ENCODE measurements at regions not wholly inside any gene's neighbourhood (a gene's known extent, or its start where the extent isn't known, plus 50 kb on each side); places are given as distances from the start of the nearest gene placed in this dataset.

DNA sequence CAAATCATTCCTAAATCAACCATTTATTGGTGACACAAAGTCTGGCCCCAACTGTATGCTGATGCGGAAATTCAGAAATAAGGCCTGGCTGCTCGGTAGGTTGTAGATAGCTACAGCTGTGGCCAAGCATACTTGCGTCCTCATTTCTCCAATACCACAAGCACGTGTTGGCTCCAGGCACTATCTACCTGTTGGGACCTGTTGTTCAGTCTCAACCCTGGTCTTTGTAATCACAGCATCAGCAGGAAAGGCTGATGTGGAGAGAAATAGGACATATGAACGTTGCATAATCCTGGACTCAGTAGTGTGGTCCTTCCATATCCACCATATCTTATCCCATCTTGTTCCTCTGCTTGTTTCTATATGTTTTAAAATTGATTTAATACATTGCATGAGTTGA lies 212.6 kb downstream of the PMAIP1 start:
- DNase-seq (ENCODE audit: extremely low read depth, insufficient read length), result no peak
- TF ChIP-seq, protein P1, sequence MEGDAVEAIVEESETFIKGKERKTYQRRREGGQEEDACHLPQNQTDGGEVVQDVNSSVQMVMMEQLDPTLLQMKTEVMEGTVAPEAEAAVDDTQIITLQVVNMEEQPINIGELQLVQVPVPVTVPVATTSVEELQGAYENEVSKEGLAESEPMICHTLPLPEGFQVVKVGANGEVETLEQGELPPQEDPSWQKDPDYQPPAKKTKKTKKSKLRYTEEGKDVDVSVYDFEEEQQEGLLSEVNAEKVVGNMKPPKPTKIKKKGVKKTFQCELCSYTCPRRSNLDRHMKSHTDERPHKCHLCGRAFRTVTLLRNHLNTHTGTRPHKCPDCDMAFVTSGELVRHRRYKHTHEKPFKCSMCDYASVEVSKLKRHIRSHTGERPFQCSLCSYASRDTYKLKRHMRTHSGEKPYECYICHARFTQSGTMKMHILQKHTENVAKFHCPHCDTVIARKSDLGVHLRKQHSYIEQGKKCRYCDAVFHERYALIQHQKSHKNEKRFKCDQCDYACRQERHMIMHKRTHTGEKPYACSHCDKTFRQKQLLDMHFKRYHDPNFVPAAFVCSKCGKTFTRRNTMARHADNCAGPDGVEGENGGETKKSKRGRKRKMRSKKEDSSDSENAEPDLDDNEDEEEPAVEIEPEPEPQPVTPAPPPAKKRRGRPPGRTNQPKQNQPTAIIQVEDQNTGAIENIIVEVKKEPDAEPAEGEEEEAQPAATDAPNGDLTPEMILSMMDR (IDR thresholded peaks at IDR 0.05; ENCODE audit: insufficient read depth, low read length, poor library complexity, severe bottlenecking), result no peak
- Histone ChIP-seq H3K27me3 (replicated peaks; ENCODE audit: control insufficient read depth, insufficient read depth, low read length) (no peaks in the 10 kb centered on the region), H3K4me3 (replicated peaks; ENCODE audit: low read depth, low read length) (no peak overlapping the region), H3K36me3 (ENCODE audit: control insufficient read depth, insufficient read depth, low read length) (no peaks in the 10 kb centered on the region)

DNA sequence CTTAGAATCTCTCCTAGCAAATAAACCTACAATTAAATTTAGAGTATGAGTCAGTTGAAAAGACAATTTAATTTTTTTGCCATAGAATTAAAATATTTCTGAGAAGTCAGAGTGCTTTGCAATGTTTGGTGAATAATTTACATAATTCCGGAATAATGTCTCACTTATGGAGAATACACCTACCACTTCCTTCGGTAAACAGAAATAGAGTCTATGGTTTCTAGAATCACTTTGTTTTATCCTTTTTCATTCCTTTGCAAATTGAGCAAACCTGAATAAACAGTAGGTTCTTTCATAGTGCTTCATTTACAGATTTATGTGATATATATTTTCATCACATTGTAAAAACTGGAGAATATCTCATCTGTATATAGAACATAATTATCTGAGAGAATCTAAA lies 211.7 kb downstream of the PMAIP1 start:
- TF ChIP-seq, protein P1 (IDR thresholded peaks at IDR 0.05; ENCODE audit: insufficient read depth, low read length, poor library complexity, severe bottlenecking), result no peak
- Histone ChIP-seq H3K36me3 (ENCODE audit: control insufficient read depth, insufficient read depth, low read length) (no peaks in the 10 kb centered on the region), H3K27me3 (replicated peaks; ENCODE audit: control insufficient read depth, insufficient read depth, low read length) (no peaks in the 10 kb centered on the region), H3K4me3 (replicated peaks; ENCODE audit: low read depth, low read length) (no peak overlapping the region)
- DNase-seq (ENCODE audit: extremely low read depth, insufficient read length), result no peak

DNA sequence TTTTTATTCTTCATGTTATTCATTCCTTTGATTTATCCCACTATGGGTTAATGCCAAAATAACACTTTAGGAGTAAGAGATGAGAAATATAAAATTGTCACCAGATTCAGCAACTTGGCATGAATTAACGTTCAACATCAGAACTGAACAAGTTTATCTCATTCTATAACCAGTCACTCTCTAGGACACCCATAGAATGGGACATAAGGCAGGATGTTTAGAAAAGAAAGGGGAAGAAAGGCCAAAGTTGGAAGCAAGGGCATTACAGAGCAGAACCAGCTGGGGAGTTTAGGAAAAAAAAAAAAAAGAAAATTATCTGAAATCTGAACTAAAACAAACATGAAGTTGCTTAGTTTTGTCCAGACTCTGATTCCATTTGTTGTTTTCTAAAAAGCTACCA lies 211.0 kb downstream of the PMAIP1 start:
- H3K4me3 ChIP-seq (replicated peaks; ENCODE audit: low read depth, low read length), result no peak overlapping the region
- H3K36me3 ChIP-seq (ENCODE audit: control insufficient read depth, insufficient read depth, low read length), result no peaks in the 10 kb centered on the region
- TF ChIP-seq, protein P1 (IDR thresholded peaks at IDR 0.05; ENCODE audit: insufficient read depth, low read length, poor library complexity, severe bottlenecking), result no peak
- no peak for DNase-seq (ENCODE audit: extremely low read depth, insufficient read length)
- H3K27me3 ChIP-seq (replicated peaks; ENCODE audit: control insufficient read depth, insufficient read depth, low read length), result no peaks in the 10 kb centered on the region

DNA sequence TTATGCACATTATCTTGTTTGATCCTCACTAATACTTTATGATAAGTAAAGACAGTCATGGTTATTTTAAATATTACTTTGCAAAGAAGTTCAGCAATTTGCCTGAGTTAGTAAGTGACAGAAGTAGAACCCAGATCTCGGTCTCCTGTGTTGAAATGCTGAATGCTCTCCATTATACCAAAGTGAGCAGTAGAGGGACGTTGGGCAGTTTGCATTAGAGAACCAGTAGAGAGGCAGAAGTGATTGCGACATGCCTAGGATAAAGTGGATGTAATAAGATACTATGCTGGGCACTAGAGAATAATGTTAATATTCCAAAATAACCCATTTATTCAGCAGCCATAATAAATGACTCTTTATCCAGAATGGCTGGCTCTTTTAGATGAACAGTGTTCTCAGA lies 201.0 kb downstream of the PMAIP1 start:
- TF ChIP-seq, protein P1 (IDR thresholded peaks at IDR 0.05; ENCODE audit: insufficient read depth, low read length, poor library complexity, severe bottlenecking), result no peak

DNA sequence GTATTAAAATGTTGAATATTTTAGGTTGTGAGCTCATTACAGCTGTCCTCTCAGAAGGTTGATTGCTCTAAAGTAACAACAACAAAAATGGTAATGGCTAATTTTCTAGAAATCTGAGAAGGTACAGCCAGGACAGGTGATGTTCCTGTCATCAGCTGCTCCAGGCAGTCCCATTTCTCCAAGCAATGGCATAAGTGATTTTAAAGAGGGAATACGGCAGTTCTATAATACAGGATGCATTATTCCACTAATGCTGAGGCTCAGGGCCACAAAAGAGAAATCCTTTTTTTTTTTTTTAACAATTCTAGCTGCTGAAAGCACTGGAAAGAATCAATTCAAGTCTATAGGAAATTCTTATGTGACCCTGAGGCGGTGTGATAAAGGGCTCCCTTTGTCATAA lies 199.9 kb downstream of the PMAIP1 start:
- no peak for DNase-seq (ENCODE audit: extremely low read depth, insufficient read length)

More for the DNA sequence above, 201.0 kb downstream of the PMAIP1 start:
- H3K4me3 ChIP-seq (replicated peaks; ENCODE audit: low read depth, low read length), result no peak overlapping the region
- H3K27me3 ChIP-seq (replicated peaks; ENCODE audit: control insufficient read depth, insufficient read depth, low read length), result no peaks in the 10 kb centered on the region
- DNase-seq (ENCODE audit: extremely low read depth, insufficient read length), result no peak
- H3K36me3 ChIP-seq (ENCODE audit: control insufficient read depth, insufficient read depth, low read length), result no peaks in the 10 kb centered on the region

More for the DNA sequence above, 199.9 kb downstream of the PMAIP1 start:
- TF ChIP-seq, protein P1 (IDR thresholded peaks at IDR 0.05; ENCODE audit: insufficient read depth, low read length, poor library complexity, severe bottlenecking), result no peak
- Histone ChIP-seq H3K36me3 (ENCODE audit: control insufficient read depth, insufficient read depth, low read length) (no peaks in the 10 kb centered on the region), H3K4me3 (replicated peaks; ENCODE audit: low read depth, low read length) (no peak overlapping the region), H3K27me3 (replicated peaks; ENCODE audit: control insufficient read depth, insufficient read depth, low read length) (no peaks in the 10 kb centered on the region)

All from GM06990 (cell line).